ENCODE measurements at regions not wholly inside any gene's neighbourhood (a gene's known extent, or its start where the extent isn't known, plus 50 kb on each side); places are given as distances from the start of the nearest gene placed in this dataset.

- TF ChIP-seq CTCF (IDR thresholded peaks at IDR 0.05) = no peak
- ATAC-seq (ENCODE audit: low FRiP score) (no peak), DNase-seq (ENCODE audit: low spot score) (no peak)
Observed at GRCh38 chr12:107543416-107543815, 142.2 kb upstream of the PWP1 start.

- no peak for DNase-seq (ENCODE audit: low spot score)
- ATAC-seq (ENCODE audit: low FRiP score) = no peak
- no peak for TF ChIP-seq CTCF (IDR thresholded peaks at IDR 0.05)
Observed at GRCh38 chr12:107543841-107544240, 141.8 kb upstream of the PWP1 start.

- TF ChIP-seq CTCF (IDR thresholded peaks at IDR 0.05) = no peak
- ATAC-seq (ENCODE audit: low FRiP score) (no peak), DNase-seq (ENCODE audit: low spot score) (no peak)
Observed at GRCh38 chr12:107544937-107545336, 140.7 kb upstream of the PWP1 start.

- ATAC-seq (ENCODE audit: low FRiP score) (no peak), DNase-seq (ENCODE audit: low spot score) (no peak)
- TF ChIP-seq CTCF (IDR thresholded peaks at IDR 0.05) = no peak
Observed at GRCh38 chr12:107545737-107546353, 139.8 kb upstream of the PWP1 start.

GRCh38 chr12:107547389-107547788, 138.2 kb upstream of the PWP1 start:
- no peak for TF ChIP-seq CTCF (IDR thresholded peaks at IDR 0.05)
- ATAC-seq (ENCODE audit: low FRiP score) = no peak
- DNase-seq (ENCODE audit: low spot score) = no peak

GRCh38 chr12:107549651-107550480, 135.7 kb upstream of the PWP1 start:
- DNase-seq (ENCODE audit: low spot score) (no peak), ATAC-seq (ENCODE audit: low FRiP score) (no peak)
- no peak for TF ChIP-seq CTCF (IDR thresholded peaks at IDR 0.05)

GRCh38 chr12:107551434-107551833, 134.2 kb upstream of the PWP1 start:
- DNase-seq (ENCODE audit: low spot score) = no peak
- no peak for TF ChIP-seq CTCF (IDR thresholded peaks at IDR 0.05)
- no peak for ATAC-seq (ENCODE audit: low FRiP score)

Data from omental fat pad (tissue), 3 donors.